ENCODE measurements at regions not wholly inside any gene's neighbourhood (a gene's known extent, or its start where the extent isn't known, plus 50 kb on each side); places are given as distances from the start of the nearest gene placed in this dataset.
"Not testable (repeated sequence)": the region's sequence is repeated elsewhere in the genome, so short reads cannot be mapped to it uniquely, and the experiment has no call there.

DNA sequence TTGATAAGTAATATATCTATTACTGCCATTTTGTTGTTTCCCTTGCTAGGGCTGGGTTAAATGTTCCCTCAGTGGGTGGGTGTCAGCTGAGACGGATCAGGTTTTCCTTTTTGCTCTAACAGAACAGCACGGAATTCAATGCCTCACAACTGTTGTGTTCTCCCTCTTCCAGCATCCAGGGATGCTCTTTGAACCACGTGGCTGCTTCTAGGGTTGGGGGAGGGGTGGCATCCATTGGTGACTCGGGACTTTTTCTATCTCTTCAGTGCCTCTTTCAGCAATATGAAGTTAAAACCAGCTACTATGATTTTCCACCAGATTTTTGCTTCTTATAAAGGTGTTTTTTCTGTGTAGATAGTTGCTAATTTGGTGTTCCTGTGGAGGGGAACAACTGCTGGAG, 884.9 kb upstream of the FOXG1 start:
- Histone ChIP-seq H3K4me3 (ENCODE audit: severe bottlenecking) (no peak overlapping the region), H3K27ac (ENCODE audit: poor library complexity, severe bottlenecking) (no peak overlapping the region), H3K36me3 (ENCODE audit: low read depth) (no peaks in the 10 kb centered on the region), H3K27me3 (ENCODE audit: insufficient read depth, poor library complexity, severe bottlenecking) (peaks cover 13% of the 10 kb centered on the region), H3K4me1 (ENCODE audit: insufficient read depth, poor library complexity, severe bottlenecking) (no peaks in the 10 kb centered on the region), H3K9me3 (ENCODE audit: severe bottlenecking) (no peaks in the 10 kb centered on the region)
- no peak for DNase-seq (ENCODE audit: low spot score)
- ATAC-seq (ENCODE audit: low read depth), result no peak
- TF ChIP-seq, protein P1, sequence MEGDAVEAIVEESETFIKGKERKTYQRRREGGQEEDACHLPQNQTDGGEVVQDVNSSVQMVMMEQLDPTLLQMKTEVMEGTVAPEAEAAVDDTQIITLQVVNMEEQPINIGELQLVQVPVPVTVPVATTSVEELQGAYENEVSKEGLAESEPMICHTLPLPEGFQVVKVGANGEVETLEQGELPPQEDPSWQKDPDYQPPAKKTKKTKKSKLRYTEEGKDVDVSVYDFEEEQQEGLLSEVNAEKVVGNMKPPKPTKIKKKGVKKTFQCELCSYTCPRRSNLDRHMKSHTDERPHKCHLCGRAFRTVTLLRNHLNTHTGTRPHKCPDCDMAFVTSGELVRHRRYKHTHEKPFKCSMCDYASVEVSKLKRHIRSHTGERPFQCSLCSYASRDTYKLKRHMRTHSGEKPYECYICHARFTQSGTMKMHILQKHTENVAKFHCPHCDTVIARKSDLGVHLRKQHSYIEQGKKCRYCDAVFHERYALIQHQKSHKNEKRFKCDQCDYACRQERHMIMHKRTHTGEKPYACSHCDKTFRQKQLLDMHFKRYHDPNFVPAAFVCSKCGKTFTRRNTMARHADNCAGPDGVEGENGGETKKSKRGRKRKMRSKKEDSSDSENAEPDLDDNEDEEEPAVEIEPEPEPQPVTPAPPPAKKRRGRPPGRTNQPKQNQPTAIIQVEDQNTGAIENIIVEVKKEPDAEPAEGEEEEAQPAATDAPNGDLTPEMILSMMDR (IDR thresholded peaks at IDR 0.05; ENCODE audit: poor library complexity, severe bottlenecking), result no peak

DNA sequence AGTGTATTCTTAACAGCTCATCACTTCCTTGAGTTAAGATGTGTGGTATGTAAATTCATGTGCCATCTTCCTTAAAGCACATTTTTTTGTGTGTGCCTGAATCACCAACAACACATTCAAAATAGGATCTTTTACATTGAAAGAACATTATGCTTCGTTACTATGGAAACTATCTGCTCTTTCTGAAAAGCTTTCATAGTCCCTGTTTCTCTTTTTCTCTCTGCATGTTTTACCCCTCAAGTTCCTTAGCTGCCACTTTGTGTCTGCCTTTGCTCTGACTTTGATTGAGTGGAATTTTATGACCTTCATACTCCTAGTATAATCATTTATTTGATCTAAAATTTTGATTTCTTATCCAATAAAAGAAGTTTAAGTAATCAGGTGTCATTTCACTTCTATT, 880.3 kb upstream of the FOXG1 start:
- no peak for ATAC-seq (ENCODE audit: low read depth)
- no peak for DNase-seq (ENCODE audit: low spot score)
- Histone ChIP-seq H3K4me3 (ENCODE audit: severe bottlenecking) (no peak overlapping the region), H3K27ac (ENCODE audit: poor library complexity, severe bottlenecking) (no peak overlapping the region), H3K9me3 (ENCODE audit: severe bottlenecking) (no peaks in the 10 kb centered on the region), H3K27me3 (ENCODE audit: insufficient read depth, poor library complexity, severe bottlenecking) (peaks cover 6% of the 10 kb centered on the region), H3K4me1 (ENCODE audit: insufficient read depth, poor library complexity, severe bottlenecking) (no peaks in the 10 kb centered on the region), H3K36me3 (ENCODE audit: low read depth) (no peaks in the 10 kb centered on the region)
- TF ChIP-seq, protein P1 (IDR thresholded peaks at IDR 0.05; ENCODE audit: poor library complexity, severe bottlenecking), result no peak

DNA sequence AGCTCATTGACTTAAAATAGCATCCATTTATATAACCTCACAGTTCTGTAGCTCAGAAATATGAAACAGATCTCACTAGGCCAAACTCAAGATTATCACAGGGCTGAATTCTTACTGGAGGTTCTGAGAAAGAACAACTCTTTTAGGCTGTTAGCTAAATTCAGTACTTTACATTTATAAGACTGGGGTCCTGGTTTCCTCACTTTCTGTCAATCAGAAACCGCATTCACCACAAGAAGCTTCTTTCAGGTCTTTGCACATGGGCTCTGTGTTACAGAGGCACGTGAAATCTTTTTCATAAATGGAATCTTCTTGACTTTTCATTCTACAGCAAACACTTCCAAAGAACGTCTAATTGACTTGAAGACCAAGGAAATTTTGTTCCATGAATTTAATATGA, 876.3 kb upstream of the FOXG1 start:
- Histone ChIP-seq H3K27me3 (ENCODE audit: insufficient read depth, poor library complexity, severe bottlenecking) (peaks cover 8% of the 10 kb centered on the region), H3K36me3 (ENCODE audit: low read depth) (no peaks in the 10 kb centered on the region), H3K4me1 (ENCODE audit: insufficient read depth, poor library complexity, severe bottlenecking) (no peaks in the 10 kb centered on the region), H3K9me3 (ENCODE audit: severe bottlenecking) (no peaks in the 10 kb centered on the region), H3K4me3 (ENCODE audit: severe bottlenecking) (no peak overlapping the region), H3K27ac (ENCODE audit: poor library complexity, severe bottlenecking) (no peak overlapping the region)
- no peak for DNase-seq (ENCODE audit: low spot score)
- TF ChIP-seq, protein P1 (IDR thresholded peaks at IDR 0.05; ENCODE audit: poor library complexity, severe bottlenecking), result no peak
- no peak for ATAC-seq (ENCODE audit: low read depth)

DNA sequence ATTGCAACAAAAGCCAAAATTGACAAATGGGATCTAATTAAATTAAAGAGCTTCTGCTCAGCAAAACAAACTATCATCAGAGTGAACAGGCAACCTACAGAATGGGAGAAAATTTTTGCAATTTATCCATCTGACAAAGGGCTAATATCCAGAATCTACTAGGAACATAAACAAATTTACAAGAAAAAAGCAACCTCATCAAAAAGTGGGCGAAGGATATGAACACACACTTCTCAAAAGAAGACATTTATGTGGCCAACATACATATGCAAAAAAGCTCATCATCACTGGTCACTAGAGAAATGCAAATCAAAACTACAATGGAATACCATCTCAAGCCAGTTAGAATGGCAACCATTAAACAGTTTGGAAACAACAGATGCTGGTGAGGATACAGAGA, 858.1 kb upstream of the FOXG1 start:
- not testable (repeated sequence) for DNase-seq (ENCODE audit: low spot score); H3K9me3 ChIP-seq (ENCODE audit: severe bottlenecking); H3K4me3 ChIP-seq (ENCODE audit: severe bottlenecking); H3K36me3 ChIP-seq (ENCODE audit: low read depth); H3K4me1 ChIP-seq (ENCODE audit: insufficient read depth, poor library complexity, severe bottlenecking); H3K27ac ChIP-seq (ENCODE audit: poor library complexity, severe bottlenecking); ATAC-seq (ENCODE audit: low read depth)
- peaks cover 20% of the 10 kb centered on the region for H3K27me3 ChIP-seq (ENCODE audit: insufficient read depth, poor library complexity, severe bottlenecking)

DNA sequence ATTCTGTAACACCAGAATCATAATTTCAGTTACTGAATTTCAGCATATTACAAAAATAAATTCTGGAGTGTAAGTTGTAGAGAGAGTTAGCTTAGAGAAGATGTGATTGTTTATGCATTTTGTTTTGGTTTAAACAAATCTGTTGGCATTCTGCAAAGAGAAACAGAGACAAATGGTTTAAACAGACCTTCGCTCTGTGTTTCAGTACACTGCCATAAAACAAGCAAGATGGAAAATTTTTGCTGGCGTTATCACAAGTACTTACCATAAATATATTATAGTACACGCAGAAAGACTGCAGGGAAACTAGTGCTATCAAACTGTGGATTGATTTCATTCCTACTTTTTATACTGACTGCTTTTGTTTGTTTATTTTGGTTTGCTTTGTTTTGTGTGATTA, 850.3 kb upstream of the FOXG1 start:
- H3K9me3 ChIP-seq (ENCODE audit: severe bottlenecking), result peaks cover 2% of the 10 kb centered on the region
- H3K36me3 ChIP-seq (ENCODE audit: low read depth), result no peaks in the 10 kb centered on the region
- no peak overlapping the region for H3K4me3 ChIP-seq (ENCODE audit: severe bottlenecking)
- H3K27me3 ChIP-seq (ENCODE audit: insufficient read depth, poor library complexity, severe bottlenecking), result no peaks in the 10 kb centered on the region
- no peak overlapping the region for H3K27ac ChIP-seq (ENCODE audit: poor library complexity, severe bottlenecking)
- no peak for DNase-seq (ENCODE audit: low spot score)
- TF ChIP-seq, protein P1 (IDR thresholded peaks at IDR 0.05; ENCODE audit: poor library complexity, severe bottlenecking), result no peak
- ATAC-seq (ENCODE audit: low read depth), result no peak
- no peaks in the 10 kb centered on the region for H3K4me1 ChIP-seq (ENCODE audit: insufficient read depth, poor library complexity, severe bottlenecking)
